HCT116 (cell line): ENCODE measurements at regions not wholly inside any gene's neighbourhood (a gene's known extent, or its start where the extent isn't known, plus 50 kb on each side); places are given as distances from the start of the nearest gene placed in this dataset.

Experiments
- ATAC-seq: fragments of 200-7000 bp; cut with Tn5 transposase; 2 replicates; pipeline ENCODE4 v1.9.1; 2020; ENCODE audit warnings: mild to moderate bottlenecking, moderate library complexity
- BruUV-seq: library from RNA; stranded (reverse); fragments of 400-500 nt; replicated peaks from 2 replicates; lab custom pipeline; 2021; lab: Mats Ljungman, UMichigan
- CTCF ChIA-PET: fragments of 300-600 bp; sonication (Branson Sonifier 250); formaldehyde crosslinking; loops from one replicate; lab custom pipeline; 2021; ENCODE audit warnings: antibody characterized with exemption; lab: Charles Lee
- POLR2A ChIA-PET: fragments of 300-600, 350-600 bp; sonication (Branson Sonifier 250); formaldehyde crosslinking; loops from one replicate; lab custom pipeline; 2021; ENCODE audit warnings: antibody characterized with exemption; lab: Charles Lee
- RAD21 ChIA-PET, 2 experiments: fragments of 300-600 bp; sonication (Branson Sonifier 250); formaldehyde crosslinking; loops; one replicate each; lab custom pipeline; 2023; ENCODE audit warnings: low total read pairs in 2 of 2; ENCODE audit not compliant: uncharacterized antibody in 2 of 2, unreplicated experiment in 2 of 2, low non-redundant PET in 1 of 2; lab: Charles Lee
- DNase-seq: peaks from one replicate; pipeline ENCODE4 v3.0.0-alpha.2; 2010; ENCODE audit warnings: low read depth, low spot score
- H2AFZ ChIP-seq: fragments of 200-600 bp; shearing (Covaris generic), sonication (generic); 2 replicates; pipeline ENCODE4 v1.6.1; 2017; ENCODE audit warnings: low read depth, mixed run types, mixed read lengths, antibody characterized with exemption, low read length; ENCODE audit not compliant: poor library complexity, severe bottlenecking
- H3K27ac ChIP-seq: 2 replicates; pipeline ENCODE4 v1.5.1; 2012; ENCODE audit warnings: low read depth, low read length
- H3K27me3 ChIP-seq: fragments of 200-600 bp; sonication (generic); 2 replicates; pipeline ENCODE4 v1.6.1; 2016; ENCODE audit warnings: mixed run types, low read length, mixed read lengths; ENCODE audit not compliant: insufficient read depth
- H3K36me3 ChIP-seq, 2 experiments: fragments of 200-500 bp in 1 of 2; fragments of 200-600 bp in 1 of 2; sonication (Bioruptor generic) in 1 of 2; sonication (generic) in 1 of 2; 2 replicates each; pipeline versions ENCODE4 v1.5.1 to v1.6.1; 2014 to 2016; ENCODE audit warnings: low read length in 2 of 2, inconsistent platforms in 1 of 2, mixed read lengths in 1 of 2, mixed run types in 1 of 2; ENCODE audit not compliant: insufficient read depth in 2 of 2, control insufficient read depth in 1 of 2
- H3K4me1 ChIP-seq, 2 experiments: fragments of 200-600 bp in 1 of 2; sonication (generic) in 1 of 2; 2 replicates each; pipeline versions ENCODE4 v1.5.1 to v1.6.1; 2012 to 2017; ENCODE audit warnings: low read length in 2 of 2, inconsistent platforms in 1 of 2, mild to moderate bottlenecking in 1 of 2, mixed read lengths in 1 of 2, mixed run types in 1 of 2, moderate library complexity in 1 of 2; ENCODE audit not compliant: insufficient read depth in 2 of 2, control insufficient read depth in 1 of 2
- H3K4me2 ChIP-seq: fragments of 200-600 bp; sonication (generic); 2 replicates; pipeline ENCODE4 v1.6.1; 2017; ENCODE audit warnings: mixed run types, low read length, mixed read lengths
- H3K4me3 ChIP-seq, 2 experiments: fragments of 200-600 bp in 1 of 2; sonication (generic) in 1 of 2; replicated peaks in 1 of 2; 2 replicates each; pipeline ENCODE4 v1.5.1; 2011 to 2016; ENCODE audit warnings: low read length in 2 of 2, control low read depth in 1 of 2, low read depth in 1 of 2, mild to moderate bottlenecking in 1 of 2, mixed read lengths in 1 of 2, mixed run types in 1 of 2
- H3K79me2 ChIP-seq: fragments of 200-600 bp; sonication (generic); 2 replicates; pipeline ENCODE4 v1.6.1; 2017; ENCODE audit warnings: mild to moderate bottlenecking, mixed run types, low read length, moderate library complexity, mixed read lengths; ENCODE audit not compliant: insufficient read depth
- H3K9ac ChIP-seq: fragments of 200-600 bp; sonication (generic); 2 replicates; pipeline ENCODE4 v1.6.1; 2016; ENCODE audit warnings: low read length, mixed read lengths
- H3K9me2 ChIP-seq: fragments of 200-600 bp; sonication (generic), shearing (Covaris generic); 2 replicates; pipeline ENCODE4 v1.6.1; 2017; ENCODE audit warnings: mixed run types, mild to moderate bottlenecking, moderate library complexity; ENCODE audit not compliant: insufficient read depth
- H3K9me3 ChIP-seq, 2 experiments: fragments of 200-500 bp in 1 of 2; fragments of 200-600 bp in 1 of 2; sonication (Bioruptor generic) in 1 of 2; sonication (generic) in 1 of 2; 2 replicates each; pipeline ENCODE4 v1.6.1; 2014 to 2017; ENCODE audit warnings: low read length in 2 of 2, mixed read lengths in 2 of 2, inconsistent platforms in 1 of 2, low read depth in 1 of 2, mild to moderate bottlenecking in 1 of 2, mixed run types in 1 of 2, moderate library complexity in 1 of 2; ENCODE audit not compliant: control insufficient read depth in 1 of 2, insufficient read depth in 1 of 2
- H4K20me1 ChIP-seq: fragments of 200-600 bp; sonication (generic), shearing (Covaris generic); 2 replicates; pipeline ENCODE4 v1.6.1; 2017; ENCODE audit warnings: mixed run types, mild to moderate bottlenecking, moderate library complexity; ENCODE audit not compliant: insufficient read depth
- CEBPB ChIP-seq: IDR thresholded peaks from 2 replicates; pipeline ENCODE4 v1.6.1; 2012; ENCODE audit warnings: low read depth
- ELF1 ChIP-seq: IDR thresholded peaks from 2 replicates; pipeline ENCODE4 v1.6.1; 2012; ENCODE audit warnings: low read depth, borderline replicate concordance
- EZH2 ChIP-seq: fragments of 200-600 bp; sonication (generic); IDR thresholded peaks from 2 replicates; pipeline ENCODE4 v1.6.1; 2017; ENCODE audit warnings: antibody characterized with exemption, mixed run types
- POLR2AphosphoS5 ChIP-seq: IDR thresholded peaks from 2 replicates; pipeline ENCODE4 v1.6.1; 2011; ENCODE audit warnings: mild to moderate bottlenecking, low read depth, low read length, moderate library complexity
- RAD21 ChIP-seq: IDR thresholded peaks from 2 replicates; pipeline ENCODE4 v1.6.1; 2012; ENCODE audit warnings: low read depth, mild to moderate bottlenecking
- SP1 ChIP-seq: IDR thresholded peaks from 2 replicates; pipeline ENCODE4 v1.6.1; 2012; ENCODE audit warnings: low read depth
- TCF7L2 ChIP-seq: IDR thresholded peaks from 2 replicates; pipeline ENCODE4 v1.7.0; 2011; ENCODE audit warnings: borderline replicate concordance, inconsistent platforms; ENCODE audit not compliant: insufficient read depth, insufficient read length; ENCODE audit errors: extremely low read depth
- YY1 ChIP-seq: IDR thresholded peaks from 2 replicates; pipeline ENCODE4 v1.6.1; 2011; ENCODE audit warnings: low read length, low read depth, moderate library complexity, mild to moderate bottlenecking; ENCODE audit not compliant: insufficient replicate concordance; ENCODE audit errors: extremely low read depth
- ZBTB33 ChIP-seq: IDR thresholded peaks from 2 replicates; pipeline ENCODE4 v1.6.1; 2011; ENCODE audit warnings: mild to moderate bottlenecking, low read length, moderate library complexity; ENCODE audit not compliant: insufficient replicate concordance; ENCODE audit errors: extremely low read depth
- ZFX ChIP-seq: fragments of 450-650 bp; IDR thresholded peaks from 2 replicates; pipeline ENCODE4 v1.6.1; 2017
- intact Hi-C: fragments of 100-400 bp; cut with micrococcal nuclease; formaldehyde crosslinking; loops from 2 replicates; pipeline ENCODE4 v1.10.0; 2022

DNA sequence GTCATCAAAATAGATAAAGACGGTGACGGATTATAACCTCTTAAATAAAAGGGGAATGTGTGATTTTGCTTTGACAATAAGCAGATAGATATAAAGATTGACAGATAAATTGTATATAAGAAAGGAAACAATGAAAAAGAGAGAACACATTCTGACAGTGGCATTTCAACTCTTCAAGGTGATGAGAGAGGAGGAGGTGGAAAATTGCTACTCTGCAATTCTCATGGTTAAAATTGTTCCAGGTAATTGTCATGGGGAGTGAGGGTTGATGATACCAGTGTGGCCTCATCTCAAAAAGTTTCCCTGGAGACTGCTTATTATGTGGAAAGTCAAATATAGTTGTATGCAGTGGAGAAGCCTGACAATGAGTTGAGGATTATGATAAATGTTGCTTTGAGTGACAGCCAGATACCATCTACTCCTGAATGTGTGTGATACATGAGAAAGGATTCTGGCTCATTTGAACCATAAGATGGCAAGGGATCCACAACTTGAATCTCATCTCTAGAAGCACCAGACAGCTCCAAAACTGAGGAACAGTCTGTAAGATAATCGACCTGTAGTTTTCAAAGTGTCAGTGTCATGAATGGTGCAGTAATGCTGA is 1290.6 kb upstream of the CDH8 start:
- H3K4me3 ChIP-seq, result no peak overlapping the region
- no peaks in the 10 kb centered on the region for H3K4me1 ChIP-seq
- H3K9me3 ChIP-seq, result peaks cover 0 to 13% of the 10 kb centered on the region in 2 experiments; a peak in 2 of 4 replicates
- H4K20me1 ChIP-seq, result no peaks in the 10 kb centered on the region
- no TSS peak for BruUV-seq
- no peaks in the 10 kb centered on the region for H3K36me3 ChIP-seq
- no peak overlapping the region for H2AFZ ChIP-seq
- H3K27ac ChIP-seq, result no peak overlapping the region
- RAD21 ChIA-PET, result no interaction called here
- ATAC-seq (no peak), DNase-seq (no peak)
- POLR2A ChIA-PET, result no interaction called here
- intact Hi-C loops, result no loop called here
- CTCF ChIA-PET, result no interaction called here
- no peaks in the 10 kb centered on the region for H3K27me3 ChIP-seq
- no peaks in the 10 kb centered on the region for H3K9me2 ChIP-seq
- TF ChIP-seq RAD21, result no peak
- TF ChIP-seq ZBTB33, result no peak
- TF ChIP-seq YY1, result no peak
- no peaks in the 10 kb centered on the region for H3K79me2 ChIP-seq
- H3K9ac ChIP-seq, result no peak overlapping the region
- H3K4me2 ChIP-seq, result no peak overlapping the region

- no peak overlapping the region for H3K4me3 ChIP-seq
- no peaks in the 10 kb centered on the region for H3K79me2 ChIP-seq
- no peaks in the 10 kb centered on the region for H4K20me1 ChIP-seq
- H3K27ac ChIP-seq, result no peak overlapping the region
- no peak overlapping the region for H3K4me2 ChIP-seq
- H3K4me1 ChIP-seq, result no peaks in the 10 kb centered on the region
- no TSS peak for BruUV-seq
- no peak for ATAC-seq
- RAD21 ChIA-PET, result no interaction called here
- H3K9me2 ChIP-seq, result no peaks in the 10 kb centered on the region
- intact Hi-C loops, result no loop called here
- no peaks in the 10 kb centered on the region for H3K27me3 ChIP-seq
- no peak overlapping the region for H2AFZ ChIP-seq
- no peaks in the 10 kb centered on the region for H3K36me3 ChIP-seq
- DNase-seq, result no peak
- H3K9me3 ChIP-seq, result peaks cover 3 to 14% of the 10 kb centered on the region in 2 experiments; a peak in 2 of 4 replicates
- no peak overlapping the region for H3K9ac ChIP-seq
- POLR2A ChIA-PET, result no interaction called here
- CTCF ChIA-PET, result no interaction called here
- no peak for TF ChIP-seq ZBTB33
- TF ChIP-seq YY1, result no peak
- TF ChIP-seq ZFX, result no peak
- TF ChIP-seq SP1, result no peak
- no peak for TF ChIP-seq TCF7L2
- no peak for TF ChIP-seq POLR2AphosphoS5
- TF ChIP-seq EZH2, result no peak
- no peak for TF ChIP-seq CEBPB
- no peak for TF ChIP-seq ELF1
Observed at GRCh38 chr16:63323722-63324705, 1287.8 kb upstream of the CDH8 start.
